HG03565 (cell line): ENCODE measurements at regions not wholly inside any gene's neighbourhood (a gene's known extent, or its start where the extent isn't known, plus 50 kb on each side); places are given as distances from the start of the nearest gene placed in this dataset.
"Not testable (repeated sequence)": the region's sequence is repeated elsewhere in the genome, so short reads cannot be mapped to it uniquely, and the experiment has no call there.

Experiments used
- ATAC-seq: cut with Tn5 transposase; IDR thresholded peaks from one replicate; pipeline ENCODE4 v1.9.1; 2021; ENCODE audit warnings: mild to moderate bottlenecking, moderate library complexity; ENCODE audit not compliant: unreplicated experiment

GRCh38 chr2:180840641-180841040, 139.8 kb upstream of the UBE2E3 start:
- ATAC-seq: no peak

GRCh38 chr2:180829836-180830235, 150.6 kb upstream of the UBE2E3 start:
- ATAC-seq: no peak

GRCh38 chr2:180829261-180829660, 151.1 kb upstream of the UBE2E3 start:
- no peak for ATAC-seq

- no peak for ATAC-seq
Observed at GRCh38 chr2:180828756-180829155, 151.6 kb upstream of the UBE2E3 start.

GRCh38 chr2:180823546-180824141, 156.8 kb upstream of the UBE2E3 start:
- no peak for ATAC-seq

- no peak for ATAC-seq
Observed at GRCh38 chr2:180819106-180819505, 161.3 kb upstream of the UBE2E3 start.

GRCh38 chr2:180818700-180819099, 161.7 kb upstream of the UBE2E3 start:
- ATAC-seq: not testable (repeated sequence)

- ATAC-seq: no peak
Observed at GRCh38 chr2:180799141-180799540, 181.3 kb upstream of the UBE2E3 start.

- ATAC-seq: no peak
Observed at GRCh38 chr2:180790891-180791290, 189.5 kb upstream of the UBE2E3 start.

- no peak for ATAC-seq
Observed at GRCh38 chr2:180787330-180787729, 193.1 kb upstream of the UBE2E3 start.

GRCh38 chr2:180781276-180781675, 199.1 kb upstream of the UBE2E3 start:
- no peak for ATAC-seq

- no peak for ATAC-seq
Observed at GRCh38 chr2:180778291-180778690, 202.1 kb upstream of the UBE2E3 start.

- no peak for ATAC-seq
Observed at GRCh38 chr2:180776921-180777320, 203.5 kb upstream of the UBE2E3 start.

GRCh38 chr2:180775711-180776110, 204.7 kb upstream of the UBE2E3 start:
- ATAC-seq: no peak

- ATAC-seq: not testable (repeated sequence)
Observed at GRCh38 chr2:180765316-180765715, 215.1 kb upstream of the UBE2E3 start.

- ATAC-seq: no peak
Observed at GRCh38 chr2:180763263-180763989, 217.0 kb upstream of the UBE2E3 start.

- no peak for ATAC-seq
Observed at GRCh38 chr2:180761224-180761623, 219.2 kb upstream of the UBE2E3 start.

GRCh38 chr2:180759631-180760030, 220.8 kb upstream of the UBE2E3 start:
- ATAC-seq: no peak

GRCh38 chr2:180753809-180754761, 226.3 kb upstream of the UBE2E3 start:
- no peak for ATAC-seq

- no peak for ATAC-seq
Observed at GRCh38 chr2:180751306-180751920, 229.0 kb upstream of the UBE2E3 start.

- ATAC-seq: no peak
Observed at GRCh38 chr2:180747728-180748127, 232.7 kb upstream of the UBE2E3 start.
